ENCODE measurements at regions not wholly inside any gene's neighbourhood (a gene's known extent, or its start where the extent isn't known, plus 50 kb on each side); places are given as distances from the start of the nearest gene placed in this dataset.

GRCh38 chr11:100473390-100473740 is 213.7 kb upstream of the ARHGAP42 start:
- TF ChIP-seq POLR2A (IDR thresholded peaks at IDR 0.05) (no peak), CTCF (IDR thresholded peaks at IDR 0.05) (no peak)
